ENCODE measurements at regions not wholly inside any gene's neighbourhood (a gene's known extent, or its start where the extent isn't known, plus 50 kb on each side); places are given as distances from the start of the nearest gene placed in this dataset.
"Not testable (repeated sequence)": the region's sequence is repeated elsewhere in the genome, so short reads cannot be mapped to it uniquely, and the experiment has no call there.

GRCh38 chr5:17079562-17079961 is 137.9 kb upstream of the BASP1 start:
- ChIA-PET POLR2A (no interaction called here), CTCF (no interaction called here)

- CTCF ChIA-PET = no interaction called here
- POLR2A ChIA-PET = no interaction called here
Observed at GRCh38 chr5:17080361-17080760, 137.1 kb upstream of the BASP1 start.

- CTCF ChIA-PET = no interaction called here
- POLR2A ChIA-PET = no interaction called here
Observed at GRCh38 chr5:17081142-17081541, 136.3 kb upstream of the BASP1 start.

- CTCF ChIA-PET, POLR2A ChIA-PET: not testable (repeated sequence)
Observed at GRCh38 chr5:17083276-17083675, 134.2 kb upstream of the BASP1 start.

- ChIA-PET CTCF (no interaction called here), POLR2A (no interaction called here)
Observed at GRCh38 chr5:17087035-17087434, 130.4 kb upstream of the BASP1 start.

GRCh38 chr5:17088051-17088450 is 129.4 kb upstream of the BASP1 start:
- POLR2A ChIA-PET = no interaction called here
- CTCF ChIA-PET = interaction anchor here (0.8 kb wide), 1 partner anchor 606 kb away, joined by 3 read pairs; no protein-coding TSS in a partner anchor

- POLR2A ChIA-PET = no interaction called here
- CTCF ChIA-PET = no interaction called here
Observed at GRCh38 chr5:17089001-17089400, 128.4 kb upstream of the BASP1 start.

GRCh38 chr5:17089690-17090089 is 127.7 kb upstream of the BASP1 start:
- CTCF ChIA-PET = no interaction called here
- POLR2A ChIA-PET = no interaction called here

GRCh38 chr5:17090839-17091238 is 126.6 kb upstream of the BASP1 start:
- CTCF ChIA-PET = interaction anchor here (0.6 kb wide), 1 partner anchor 23 kb away, joined by 4 read pairs; no protein-coding TSS in a partner anchor
- POLR2A ChIA-PET = no interaction called here

- ChIA-PET POLR2A (no interaction called here), CTCF (no interaction called here)
Observed at GRCh38 chr5:17094830-17095229, 122.6 kb upstream of the BASP1 start.

- POLR2A ChIA-PET = no interaction called here
Observed at GRCh38 chr5:17096952-17097695, 120.3 kb upstream of the BASP1 start.

GRCh38 chr5:17099946-17100345 is 117.5 kb upstream of the BASP1 start:
- ChIA-PET POLR2A (no interaction called here), CTCF (no interaction called here)

More at GRCh38 chr5:17096952-17097695, 120.3 kb upstream of the BASP1 start:
- CTCF ChIA-PET = no interaction called here

GRCh38 chr5:17103461-17103860 is 114.0 kb upstream of the BASP1 start:
- ChIA-PET CTCF (no interaction called here), POLR2A (no interaction called here)

- POLR2A ChIA-PET = no interaction called here
- CTCF ChIA-PET = interaction anchor here (0.5 to 0.6 kb wide), 2 partner anchors 62 to 372 kb away, joined by 3 read pairs; no protein-coding TSS in a partner anchor
Observed at GRCh38 chr5:17105744-17106418, 111.5 kb upstream of the BASP1 start.

GRCh38 chr5:17106521-17106920 is 110.9 kb upstream of the BASP1 start:
- ChIA-PET POLR2A (no interaction called here), CTCF (interaction anchor here (0.5 kb wide), 1 partner anchor 61 kb away, joined by 3 read pairs; no protein-coding TSS in a partner anchor)

GRCh38 chr5:17112091-17112716 is 105.2 kb upstream of the BASP1 start:
- CTCF ChIA-PET = interaction anchor here (0.7 kb wide), 1 partner anchor 20 kb away, joined by 3 read pairs; no protein-coding TSS in a partner anchor
- POLR2A ChIA-PET = not testable (repeated sequence)

- CTCF ChIA-PET = interaction anchor here (0.7 kb wide), 1 partner anchor 19 kb away, joined by 3 read pairs; no protein-coding TSS in a partner anchor
- POLR2A ChIA-PET = no interaction called here
Observed at GRCh38 chr5:17113174-17113958, 104.1 kb upstream of the BASP1 start.

- CTCF ChIA-PET = no interaction called here
- POLR2A ChIA-PET = no interaction called here
Observed at GRCh38 chr5:17114233-17114632, 103.2 kb upstream of the BASP1 start.

GRCh38 chr5:17114715-17115599 is 102.5 kb upstream of the BASP1 start:
- POLR2A ChIA-PET = no interaction called here
- CTCF ChIA-PET = interaction anchor here (0.5 kb wide), 1 partner anchor 204 kb away, joined by 5 read pairs; no protein-coding TSS in a partner anchor
